PC-9 (cell line): ENCODE measurements at regions not wholly inside any gene's neighbourhood (a gene's known extent, or its start where the extent isn't known, plus 50 kb on each side); places are given as distances from the start of the nearest gene placed in this dataset.

Experiments used
- CTCF ChIP-seq: fragments of 200-600 bp; sonication (generic); conservative IDR thresholded peaks from 2 replicates; pipeline ENCODE4 v1.6.1; 2017; ENCODE audit warnings: mixed run types, antibody characterized with exemption, mild to moderate bottlenecking, moderate library complexity
- EZH2 ChIP-seq: fragments of 200-600 bp; sonication (generic); IDR thresholded peaks from 2 replicates; pipeline ENCODE4 v1.8.0; 2017; ENCODE audit warnings: antibody characterized with exemption, low read depth

GRCh38 chr21:27412530-27412929, 445.6 kb upstream of the ADAMTS5 start:
- TF ChIP-seq CTCF (no peak), EZH2 (no peak)
